CD14-positive monocyte (primary cell): ENCODE measurements at regions not wholly inside any gene's neighbourhood (a gene's known extent, or its start where the extent isn't known, plus 50 kb on each side); places are given as distances from the start of the nearest gene placed in this dataset.

Experiments used
- DNase-seq, 3 donors: peaks; one replicate each; pipeline ENCODE4 v3.0.0-alpha.2; 2011 to 2022
- H2AFZ ChIP-seq: 2 replicates; pipeline ENCODE4 v1.6.0; 2012; ENCODE audit warnings: mild to moderate bottlenecking, low read depth, low read length, inconsistent platforms; ENCODE audit not compliant: insufficient read depth, poor library complexity, severe bottlenecking
- H3K27ac ChIP-seq, 2 donors: 1 replicate in 1 of 2; 2 replicates in 1 of 2; pipeline ENCODE4 v1.5.1; 2012 to 2013; ENCODE audit warnings: low read length in 2 of 2, control low read depth in 1 of 2, inconsistent platforms in 1 of 2, low read depth in 1 of 2, mild to moderate bottlenecking in 1 of 2
- H3K27me3 ChIP-seq, 2 donors: one replicate each; pipeline versions ENCODE4 v1.6.0 to v1.6.1; 2011 to 2013; ENCODE audit warnings: low read length in 2 of 2; ENCODE audit not compliant: control insufficient read depth in 2 of 2, insufficient read depth in 2 of 2
- H3K36me3 ChIP-seq, 2 donors: replicated peaks in 1 of 2; 1 replicate in 1 of 2; 2 replicates in 1 of 2; pipeline versions ENCODE4 v1.5.1 to v1.6.1; 2012 to 2013; ENCODE audit warnings: low read length in 2 of 2, control low read depth in 1 of 2, inconsistent platforms in 1 of 2, mild to moderate bottlenecking in 1 of 2; ENCODE audit not compliant: insufficient read depth in 2 of 2, control insufficient read depth in 1 of 2
- H3K4me1 ChIP-seq, 2 donors: 1 replicate in 1 of 2; 2 replicates in 1 of 2; pipeline versions ENCODE4 v1.5.1 to v1.6.1; 2012 to 2013; ENCODE audit warnings: low read length in 2 of 2, control low read depth in 1 of 2, inconsistent platforms in 1 of 2, mild to moderate bottlenecking in 1 of 2, moderate library complexity in 1 of 2; ENCODE audit not compliant: insufficient read depth in 2 of 2, control insufficient read depth in 1 of 2
- H3K4me2 ChIP-seq: replicated peaks from 2 replicates; pipeline ENCODE3; 2012; ENCODE audit warnings: low read length, moderate library complexity, mild to moderate bottlenecking; ENCODE audit not compliant: poor library complexity, severe bottlenecking; ENCODE audit errors: extremely low read depth
- H3K4me3 ChIP-seq, 3 experiments: fragments of 200-600 bp in 1 of 3; sonication (generic) in 1 of 3; replicated peaks in 1 of 3; 1 replicate in 2 of 3; 2 replicates in 1 of 3; pipeline ENCODE4 v1.5.1; 2011 to 2013; ENCODE audit warnings: low read length in 3 of 3, mild to moderate bottlenecking in 3 of 3, control low read depth in 2 of 3, low read depth in 2 of 3, inconsistent platforms in 1 of 3, moderate library complexity in 1 of 3
- H3K79me2 ChIP-seq: 2 replicates; pipeline ENCODE4 v1.6.0; 2012; ENCODE audit warnings: mild to moderate bottlenecking, control low read depth, inconsistent platforms, low read length, moderate library complexity; ENCODE audit not compliant: insufficient read depth
- H3K9ac ChIP-seq: 2 replicates; pipeline ENCODE4 v1.6.0; 2017; ENCODE audit warnings: low read length, mild to moderate bottlenecking; ENCODE audit not compliant: insufficient read depth, poor library complexity, severe bottlenecking
- H3K9me3 ChIP-seq, 2 donors: replicated peaks in 1 of 2; 1 replicate in 1 of 2; 2 replicates in 1 of 2; pipeline versions ENCODE4 v1.5.1 to v1.6.1; 2012 to 2013; ENCODE audit warnings: low read length in 2 of 2, control low read depth in 1 of 2; ENCODE audit not compliant: control insufficient read depth in 1 of 2, insufficient read depth in 1 of 2
- H4K20me1 ChIP-seq: 2 replicates; pipeline ENCODE4 v1.6.0; 2012; ENCODE audit warnings: mild to moderate bottlenecking, low read length, control low read depth, moderate library complexity; ENCODE audit not compliant: insufficient read depth
- H3K27ac Mint-ChIP-seq, 7 donors: one replicate each; pipeline ENCODE4 v1.8.0; 2020; ENCODE audit warnings: mild to moderate bottlenecking in 7 of 7, mixed read lengths in 7 of 7, moderate library complexity in 6 of 7, inconsistent platforms in 2 of 7
- H3K27me3 Mint-ChIP-seq, 3 donors: one replicate each; pipeline ENCODE4 v1.8.0; 2021 to 2022; ENCODE audit warnings: low read depth in 3 of 3, mild to moderate bottlenecking in 3 of 3, mixed read lengths in 3 of 3, moderate library complexity in 3 of 3, inconsistent platforms in 1 of 3
- H3K36me3 Mint-ChIP-seq, 2 donors: one replicate each; pipeline ENCODE4 v1.8.0; 2020; ENCODE audit warnings: mixed read lengths in 2 of 2, inconsistent platforms in 1 of 2, mild to moderate bottlenecking in 1 of 2
- H3K4me1 Mint-ChIP-seq: one replicate; pipeline ENCODE4 v1.8.0; 2020; ENCODE audit warnings: mild to moderate bottlenecking, mixed read lengths
- H3K4me3 Mint-ChIP-seq, 2 donors: one replicate each; pipeline ENCODE4 v1.8.0; 2020; ENCODE audit warnings: mild to moderate bottlenecking in 2 of 2, mixed read lengths in 2 of 2, moderate library complexity in 1 of 2
- H3K9me3 Mint-ChIP-seq, 7 donors: one replicate each; pipeline ENCODE4 v1.8.0; 2020 to 2022; ENCODE audit warnings: mixed read lengths in 7 of 7, mild to moderate bottlenecking in 6 of 7, moderate library complexity in 6 of 7, inconsistent platforms in 2 of 7
- CTCF ChIP-seq: fragments of 200-600 bp; IDR thresholded peaks from one replicate; pipeline ENCODE4 v1.8.0; 2022; ENCODE audit warnings: antibody characterized with exemption, mild to moderate bottlenecking
- WGBS: methylation state at CpG from one replicate; pipeline ENCODE4 v1.1.5; 2013; ENCODE audit warnings: missing lambda C conversion rate; ENCODE audit not compliant: insufficient coverage; 5-methylcytosine and 5-hydroxymethylcytosine counted together
- intact Hi-C, 2 donors: fragments of 100-400 bp; cut with micrococcal nuclease; formaldehyde crosslinking; loops; one replicate each; pipeline versions ENCODE4 v1.15.0 to v1.15.1; 2023

DNA sequence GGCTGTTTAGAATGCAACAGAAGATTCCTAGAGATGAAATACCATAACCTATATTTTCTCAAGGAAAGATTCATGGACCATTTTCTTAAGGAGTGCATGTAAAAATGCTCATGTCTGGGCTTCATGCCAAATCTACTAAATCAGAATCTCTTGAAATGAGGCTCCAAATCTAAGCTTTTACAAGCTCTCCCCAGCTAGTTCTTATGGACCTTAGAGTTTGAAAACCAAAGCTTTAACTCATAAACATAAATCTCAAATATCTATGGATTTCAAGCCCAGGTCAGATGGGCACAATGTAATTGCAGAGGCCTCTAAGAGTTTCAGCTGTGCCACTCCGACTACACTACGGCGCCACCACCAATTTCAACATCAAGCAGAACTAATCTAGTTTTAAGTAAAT is 117.3 kb upstream of the CAND1 start:
- no peaks in the 10 kb centered on the region for H3K36me3 ChIP-seq
- H3K9ac ChIP-seq = no peak overlapping the region
- no peak overlapping the region for H3K4me3 ChIP-seq
- H3K27ac Mint-ChIP-seq = no peak overlapping the region
- no peak for DNase-seq
- H3K27ac ChIP-seq = no peak overlapping the region
- TF ChIP-seq CTCF = no peak
- no peaks in the 10 kb centered on the region for H3K79me2 ChIP-seq
- no peak overlapping the region for H3K4me3 Mint-ChIP-seq
- H3K36me3 Mint-ChIP-seq = no peaks in the 10 kb centered on the region
- no peaks in the 10 kb centered on the region for H3K27me3 ChIP-seq
- peaks cover 7% of the 10 kb centered on the region for H3K4me1 Mint-ChIP-seq
- H3K27me3 Mint-ChIP-seq = peaks cover 0 to 6% (median 2%) of the 10 kb centered on the region in 3 donors
- peaks cover 11 to 12% of the 10 kb centered on the region in 2 donors for H3K4me1 ChIP-seq
- H2AFZ ChIP-seq = no peak overlapping the region
- no peaks in the 10 kb centered on the region for H3K9me3 ChIP-seq
- H4K20me1 ChIP-seq = no peaks in the 10 kb centered on the region
- no CpG with 5 or more reads among the region's 3 CpGs for WGBS
- intact Hi-C loops = no loop called here
- H3K4me2 ChIP-seq = no peak overlapping the region
- peaks cover 0 to 4% (median 0%) of the 10 kb centered on the region in 7 donors for H3K9me3 Mint-ChIP-seq

- TF ChIP-seq CTCF = no peak
Observed at GRCh38 chr12:67152451-67152850, 116.7 kb upstream of the CAND1 start.

More at GRCh38 chr12:67152451-67152850, 116.7 kb upstream of the CAND1 start:
- H3K4me3 Mint-ChIP-seq = no peak overlapping the region
- H3K9me3 ChIP-seq = no peaks in the 10 kb centered on the region
- no peak overlapping the region for H3K27ac ChIP-seq
- H3K9me3 Mint-ChIP-seq = peaks cover 0 to 4% (median 0%) of the 10 kb centered on the region in 7 donors
- no peaks in the 10 kb centered on the region for H4K20me1 ChIP-seq
- H2AFZ ChIP-seq = no peak overlapping the region
- H3K4me3 ChIP-seq = no peak overlapping the region
- 83% methylated on average over 1 of the region's 2 CpGs for WGBS
- no peak overlapping the region for H3K4me2 ChIP-seq
- peaks cover 0 to under 1% of the 10 kb centered on the region in 2 donors for H3K27me3 ChIP-seq
- H3K27me3 Mint-ChIP-seq = peaks cover 0 to 6% (median 4%) of the 10 kb centered on the region in 3 donors
- H3K36me3 Mint-ChIP-seq = no peaks in the 10 kb centered on the region
- no peak overlapping the region for H3K9ac ChIP-seq
- H3K79me2 ChIP-seq = no peaks in the 10 kb centered on the region
- H3K4me1 ChIP-seq = peaks cover 11 to 12% of the 10 kb centered on the region in 2 donors
- no peaks in the 10 kb centered on the region for H3K36me3 ChIP-seq
- intact Hi-C loops = no loop called here
- no peak overlapping the region for H3K27ac Mint-ChIP-seq
- H3K4me1 Mint-ChIP-seq = peaks cover 7% of the 10 kb centered on the region
- no peak for DNase-seq
